GM12864 (cell line): ENCODE measurements at regions not wholly inside any gene's neighbourhood (a gene's known extent, or its start where the extent isn't known, plus 50 kb on each side); places are given as distances from the start of the nearest gene placed in this dataset.

Experiments used
- DNase-seq: peaks from one replicate; pipeline ENCODE4 v3.0.0-alpha.2; 2011; ENCODE audit warnings: low read depth
- H3K4me3 ChIP-seq: 2 replicates; pipeline ENCODE4 v1.5.1; 2011; ENCODE audit warnings: mild to moderate bottlenecking, low read depth, low read length, control low read depth
- TF ChIP-seq, protein P1 (sequence below): IDR thresholded peaks from 2 replicates; pipeline ENCODE4 v1.5.1; 2011; ENCODE audit warnings: low read depth, mild to moderate bottlenecking, moderate library complexity, low read length, control low read depth, inconsistent platforms; ENCODE audit errors: missing control alignments

DNA sequence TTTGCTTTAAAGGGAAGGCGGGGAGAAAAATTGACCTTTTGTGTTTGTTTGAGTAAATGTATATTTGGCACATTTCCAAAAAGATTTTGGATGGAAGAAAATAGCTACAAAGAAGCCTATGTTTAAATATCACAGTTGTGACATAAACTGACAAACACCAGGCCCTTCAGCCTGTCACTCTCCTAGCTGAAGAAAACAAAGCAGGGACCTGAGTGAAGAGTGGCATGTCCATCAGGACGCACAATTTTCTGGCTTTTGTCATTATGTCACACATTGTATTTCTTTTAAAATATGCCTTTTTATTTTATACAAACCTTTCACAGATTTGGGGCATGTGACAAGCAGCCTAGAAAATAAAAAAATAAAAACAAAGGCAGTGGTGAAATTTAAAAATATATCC lies 241.2 kb downstream of the OGFRL1 start:
- DNase-seq, result no peak
- TF ChIP-seq, protein P1, sequence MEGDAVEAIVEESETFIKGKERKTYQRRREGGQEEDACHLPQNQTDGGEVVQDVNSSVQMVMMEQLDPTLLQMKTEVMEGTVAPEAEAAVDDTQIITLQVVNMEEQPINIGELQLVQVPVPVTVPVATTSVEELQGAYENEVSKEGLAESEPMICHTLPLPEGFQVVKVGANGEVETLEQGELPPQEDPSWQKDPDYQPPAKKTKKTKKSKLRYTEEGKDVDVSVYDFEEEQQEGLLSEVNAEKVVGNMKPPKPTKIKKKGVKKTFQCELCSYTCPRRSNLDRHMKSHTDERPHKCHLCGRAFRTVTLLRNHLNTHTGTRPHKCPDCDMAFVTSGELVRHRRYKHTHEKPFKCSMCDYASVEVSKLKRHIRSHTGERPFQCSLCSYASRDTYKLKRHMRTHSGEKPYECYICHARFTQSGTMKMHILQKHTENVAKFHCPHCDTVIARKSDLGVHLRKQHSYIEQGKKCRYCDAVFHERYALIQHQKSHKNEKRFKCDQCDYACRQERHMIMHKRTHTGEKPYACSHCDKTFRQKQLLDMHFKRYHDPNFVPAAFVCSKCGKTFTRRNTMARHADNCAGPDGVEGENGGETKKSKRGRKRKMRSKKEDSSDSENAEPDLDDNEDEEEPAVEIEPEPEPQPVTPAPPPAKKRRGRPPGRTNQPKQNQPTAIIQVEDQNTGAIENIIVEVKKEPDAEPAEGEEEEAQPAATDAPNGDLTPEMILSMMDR, result no peak
- H3K4me3 ChIP-seq, result no peak overlapping the region

DNA sequence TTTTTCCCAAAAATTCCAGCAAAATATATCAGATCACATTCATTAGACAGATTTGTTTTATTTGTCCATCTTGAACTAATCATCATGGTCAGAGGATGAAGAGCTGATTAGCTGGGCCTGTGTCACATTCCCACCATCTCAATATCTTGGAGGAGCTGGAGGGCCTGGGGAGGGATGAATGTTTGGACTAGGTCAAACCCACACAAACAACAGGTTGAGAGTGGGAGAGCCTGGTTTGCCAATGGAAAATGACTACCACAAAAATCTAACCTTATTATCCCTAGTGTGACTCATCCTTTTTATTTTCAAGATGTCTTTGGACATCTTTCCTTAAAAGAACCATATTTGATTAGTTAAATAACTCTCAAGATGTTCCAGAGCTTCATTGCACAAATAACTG lies 242.4 kb downstream of the OGFRL1 start:
- no peak overlapping the region for H3K4me3 ChIP-seq
- TF ChIP-seq, protein P1, result no peak
- DNase-seq, result no peak

DNA sequence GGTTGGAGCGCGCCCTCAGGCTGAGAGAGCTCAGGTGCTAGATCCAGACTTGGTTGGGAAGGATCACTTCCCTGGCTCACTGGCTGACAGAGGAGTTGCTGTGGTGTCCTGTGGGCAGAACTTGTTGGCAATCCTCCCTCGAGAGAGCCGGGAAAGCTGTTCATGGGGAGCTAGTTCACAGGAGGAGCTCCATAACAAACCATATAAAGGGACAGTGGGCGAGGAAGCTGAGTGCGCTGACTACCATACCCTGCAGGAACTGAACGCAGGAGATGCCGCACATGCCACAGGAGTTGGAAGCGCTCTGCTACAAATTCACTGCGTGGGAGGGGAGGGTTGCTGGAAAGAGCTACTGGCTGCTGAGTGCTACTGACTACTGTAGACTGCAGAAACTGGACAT lies 243.2 kb downstream of the OGFRL1 start:
- no peak overlapping the region for H3K4me3 ChIP-seq
- TF ChIP-seq, protein P1, result no peak
- DNase-seq, result no peak

DNA sequence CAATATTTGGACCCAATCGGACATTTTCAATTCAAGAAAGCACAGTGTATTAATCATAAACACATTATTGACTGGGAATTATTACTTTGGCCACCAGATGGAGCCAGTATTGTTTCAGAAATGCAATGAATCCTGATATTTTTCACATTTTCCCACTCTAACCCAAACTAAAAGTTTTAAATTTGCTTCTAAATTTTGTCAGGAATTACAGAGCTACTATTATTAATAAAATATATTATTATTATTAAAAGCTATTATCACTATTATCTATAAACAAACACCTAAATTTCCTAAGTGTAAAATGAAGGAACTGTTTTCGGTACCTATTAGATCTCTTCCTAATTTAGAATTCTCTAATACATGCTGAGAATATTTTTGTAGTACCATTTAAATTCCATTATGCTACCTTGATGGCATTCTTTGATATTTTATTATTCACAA lies 245.3 kb downstream of the OGFRL1 start:
- H3K4me3 ChIP-seq, result no peak overlapping the region
- DNase-seq, result no peak
- TF ChIP-seq, protein P1, result peak; percentile 44

DNA sequence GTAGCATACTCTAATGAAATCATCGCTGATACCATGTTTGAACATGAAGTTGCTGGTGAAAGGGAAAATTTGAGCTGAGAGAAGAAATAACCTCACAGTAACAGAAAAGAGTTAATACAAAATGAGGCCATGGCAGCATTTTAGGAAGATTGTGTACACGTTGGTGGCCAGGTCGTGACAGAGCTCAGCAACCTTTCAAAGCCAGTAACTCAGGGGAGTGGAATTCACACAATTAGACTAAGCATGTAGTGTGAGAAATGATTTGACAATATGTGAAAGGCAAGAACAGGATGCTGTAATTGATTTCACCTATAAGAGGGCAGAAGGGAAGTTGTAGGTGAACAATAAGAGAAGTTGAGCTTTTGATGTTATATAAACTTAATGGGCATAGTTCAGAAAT lies 246.3 kb downstream of the OGFRL1 start:
- DNase-seq, result no peak
- no peak overlapping the region for H3K4me3 ChIP-seq
- TF ChIP-seq, protein P1, result no peak

DNA sequence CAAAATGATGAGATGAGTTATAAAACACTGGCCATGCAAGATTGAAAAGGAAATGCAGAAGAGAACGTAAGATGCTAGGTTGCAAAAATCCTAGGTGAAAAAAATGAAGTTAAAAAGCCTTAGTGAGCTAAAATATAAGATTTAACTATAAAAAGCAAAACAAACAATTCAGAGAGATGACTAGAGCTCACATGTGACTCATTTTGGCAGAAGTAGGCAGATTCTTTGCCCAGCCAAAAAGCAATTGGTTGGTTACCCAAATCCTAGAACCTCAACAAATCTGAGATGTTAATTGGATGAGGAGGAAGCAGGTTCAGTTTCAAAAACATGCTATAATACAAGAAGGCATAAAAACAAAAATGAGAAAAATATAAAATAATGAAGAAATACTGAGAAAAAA lies 249.1 kb downstream of the OGFRL1 start:
- DNase-seq, result no peak

DNA sequence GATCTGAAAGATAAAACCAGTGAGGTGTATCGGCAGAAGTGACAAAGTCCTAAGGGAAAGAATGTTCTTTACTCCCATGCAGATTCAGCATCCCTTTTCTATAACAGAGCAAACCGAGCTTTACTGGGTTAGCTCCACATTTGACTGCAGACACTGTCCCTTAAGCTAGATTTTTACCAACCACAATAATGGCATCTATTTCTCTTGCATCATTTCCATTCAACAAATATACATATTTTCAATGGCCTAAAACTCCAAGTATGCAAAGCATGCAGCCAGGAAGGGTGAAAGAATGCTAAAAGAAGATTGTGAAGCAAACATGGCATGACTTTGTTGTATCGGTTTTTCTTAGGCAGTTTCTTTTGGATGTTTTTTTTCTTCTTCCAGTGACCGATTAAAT lies 255.4 kb downstream of the OGFRL1 start:
- DNase-seq, result no peak
- TF ChIP-seq, protein P1, result no peak
- no peak overlapping the region for H3K4me3 ChIP-seq

More for the DNA sequence above, 249.1 kb downstream of the OGFRL1 start:
- TF ChIP-seq, protein P1, result no peak
- H3K4me3 ChIP-seq, result no peak overlapping the region
